CD4-positive, alpha-beta T cell (primary cell): ENCODE measurements at regions not wholly inside any gene's neighbourhood (a gene's known extent, or its start where the extent isn't known, plus 50 kb on each side); places are given as distances from the start of the nearest gene placed in this dataset.

Experiments
- ATAC-seq: fragments of 200-7000 bp; cut with Tn5 transposase; one replicate; pipeline ENCODE4 v1.10.0; 2022; ENCODE audit warnings: mild to moderate bottlenecking; ENCODE audit not compliant: poor library complexity
- CTCF ChIA-PET: fragments of 350-600 bp; sonication (Branson Sonifier 250); formaldehyde crosslinking; loops from one replicate; lab custom pipeline; 2021; ENCODE audit warnings: antibody characterized with exemption, inconsistent platforms; lab: Charles Lee
- POLR2A ChIA-PET: fragments of 350-600 bp; sonication (Branson Sonifier 250); formaldehyde crosslinking; loops from one replicate; lab custom pipeline; 2021; ENCODE audit warnings: antibody characterized with exemption, inconsistent platforms; lab: Charles Lee
- DNase-seq, 14 experiments: peaks; one replicate each; pipeline ENCODE4 v3.0.0-alpha.2; 2013 to 2020; ENCODE audit warnings: mixed read lengths in 2 of 14
- H3K27ac ChIP-seq, 2 donors: one replicate each; pipeline versions ENCODE4 v1.5.1 to v1.7.0; 2013; ENCODE audit warnings: low read length in 2 of 2, low read depth in 1 of 2, mild to moderate bottlenecking in 1 of 2
- H3K27me3 ChIP-seq, 2 experiments: 1 replicate in 1 of 2; 2 replicates in 1 of 2; pipeline versions ENCODE4 v1.6.1 to v1.7.0; 2013; ENCODE audit warnings: low read length in 2 of 2, control low read depth in 1 of 2, mild to moderate bottlenecking in 1 of 2, moderate library complexity in 1 of 2; ENCODE audit not compliant: insufficient read depth in 2 of 2, control insufficient read depth in 1 of 2
- H3K36me3 ChIP-seq: one replicate; pipeline ENCODE4 v1.6.1; 2013; ENCODE audit warnings: low read length, control low read depth; ENCODE audit not compliant: insufficient read depth
- H3K4me1 ChIP-seq: one replicate; pipeline ENCODE4 v1.6.1; 2013; ENCODE audit warnings: low read length, control low read depth; ENCODE audit not compliant: insufficient read depth
- H3K4me3 ChIP-seq: one replicate; pipeline ENCODE4 v1.5.1; 2013; ENCODE audit warnings: mild to moderate bottlenecking, low read length, moderate library complexity
- H3K9me3 ChIP-seq, 2 experiments: 1 replicate in 1 of 2; 2 replicates in 1 of 2; pipeline versions ENCODE4 v1.6.1 to v1.7.0; 2013; ENCODE audit warnings: low read length in 2 of 2, mild to moderate bottlenecking in 2 of 2, control low read depth in 1 of 2, moderate library complexity in 1 of 2; ENCODE audit not compliant: control insufficient read depth in 1 of 2, insufficient read depth in 1 of 2
- H3K27ac Mint-ChIP-seq: one replicate; pipeline ENCODE4 v1.8.0; 2020; ENCODE audit warnings: mixed read lengths
- H3K27me3 Mint-ChIP-seq: one replicate; pipeline ENCODE4 v1.8.0; 2021; ENCODE audit warnings: mixed read lengths
- H3K36me3 Mint-ChIP-seq: one replicate; pipeline ENCODE4 v1.8.0; 2021; ENCODE audit warnings: low read depth, mixed read lengths
- H3K4me1 Mint-ChIP-seq: one replicate; pipeline ENCODE4 v1.8.0; 2021; ENCODE audit warnings: low read depth, mixed read lengths
- H3K4me3 Mint-ChIP-seq: one replicate; pipeline ENCODE4 v1.8.0; 2020; ENCODE audit warnings: mild to moderate bottlenecking, mixed read lengths
- H3K9me3 Mint-ChIP-seq: one replicate; pipeline ENCODE4 v1.8.0; 2020; ENCODE audit warnings: mixed read lengths
- intact Hi-C, 2 experiments: fragments of 100-400 bp; cut with DNase I in 1 of 2; cut with micrococcal nuclease in 1 of 2; formaldehyde crosslinking; loops; one replicate each; pipeline versions ENCODE4 v1.15.1 to v1.9.0; 2023 to 2025; cut with DNase I, micrococcal nuclease
- TF ChIP-seq, protein P1 (sequence below): fragments of 200-600 bp; IDR thresholded peaks from one replicate; pipeline ENCODE4 v1.8.0; 2022; ENCODE audit warnings: antibody characterized with exemption, mild to moderate bottlenecking

DNA sequence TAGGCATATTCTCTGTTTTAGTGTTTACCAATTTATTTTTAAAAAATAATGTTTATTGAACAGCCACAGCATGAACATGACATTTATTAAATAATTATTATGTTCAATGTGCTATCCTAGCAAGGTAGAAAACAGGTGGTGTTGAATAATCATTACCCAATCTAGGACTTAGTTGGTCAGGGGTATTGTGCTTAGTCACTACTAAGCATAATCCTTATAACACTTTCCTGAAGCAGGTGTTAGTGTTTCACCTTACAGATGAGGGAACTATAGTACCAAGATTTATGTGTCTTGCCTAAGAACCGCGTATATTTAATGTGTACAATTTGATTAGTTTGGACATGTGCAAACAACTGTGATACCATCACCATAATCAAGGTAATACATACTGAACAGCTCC is 1387.2 kb upstream of the ACO1 start:
- intact Hi-C loops: no loop called here
- DNase-seq: no peak

DNA sequence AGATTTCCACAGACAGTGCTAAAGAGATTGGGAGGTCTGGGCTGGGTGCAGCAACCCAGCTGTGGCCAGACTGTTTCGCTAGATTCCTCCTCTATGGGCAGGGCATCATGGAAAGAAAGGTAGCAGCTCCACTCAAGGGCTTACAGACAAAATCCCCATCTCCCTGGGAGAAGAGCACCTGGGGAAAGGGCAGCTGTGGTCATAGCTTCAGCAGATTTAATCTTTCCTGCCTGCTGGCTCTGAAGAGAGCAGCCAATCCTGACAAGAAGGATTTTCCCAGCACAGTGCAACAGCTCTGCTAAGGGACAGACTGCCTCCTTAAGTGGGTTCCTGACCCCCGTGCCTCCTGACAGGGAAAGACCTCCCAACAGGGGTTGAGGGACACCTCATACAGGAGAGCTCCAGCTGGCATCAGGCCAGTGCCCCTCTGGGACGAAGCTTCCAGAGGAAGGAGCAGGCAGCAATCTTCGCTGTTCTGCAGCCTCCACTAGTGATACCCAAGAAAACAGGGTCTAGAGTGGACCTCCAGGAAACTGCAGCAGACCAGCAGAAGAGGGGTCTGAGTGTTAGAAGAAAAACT is 1379.3 kb upstream of the ACO1 start:
- ATAC-seq (no peak), DNase-seq (no peak)
- H3K9me3 ChIP-seq: peaks cover 0 to 4% of the 10 kb centered on the region in 2 experiments
- H3K4me3 Mint-ChIP-seq: no peak overlapping the region
- no peaks in the 10 kb centered on the region for H3K36me3 ChIP-seq
- H3K9me3 Mint-ChIP-seq: peaks cover 4% of the 10 kb centered on the region
- no peaks in the 10 kb centered on the region for H3K27me3 ChIP-seq
- H3K4me1 ChIP-seq: no peaks in the 10 kb centered on the region
- H3K27ac ChIP-seq: no peak overlapping the region
- H3K36me3 Mint-ChIP-seq: no peaks in the 10 kb centered on the region
- H3K4me1 Mint-ChIP-seq: no peaks in the 10 kb centered on the region
- H3K27me3 Mint-ChIP-seq: no peaks in the 10 kb centered on the region
- CTCF ChIA-PET: no interaction called here
- POLR2A ChIA-PET: no interaction called here
- no peak overlapping the region for H3K4me3 ChIP-seq
- H3K27ac Mint-ChIP-seq: no peak overlapping the region
- intact Hi-C loops: loop anchor here in 1 of 2 experiments (10.0 kb wide), 1 partner anchor 60 kb away; no protein-coding TSS in a partner anchor
- TF ChIP-seq, protein P1, sequence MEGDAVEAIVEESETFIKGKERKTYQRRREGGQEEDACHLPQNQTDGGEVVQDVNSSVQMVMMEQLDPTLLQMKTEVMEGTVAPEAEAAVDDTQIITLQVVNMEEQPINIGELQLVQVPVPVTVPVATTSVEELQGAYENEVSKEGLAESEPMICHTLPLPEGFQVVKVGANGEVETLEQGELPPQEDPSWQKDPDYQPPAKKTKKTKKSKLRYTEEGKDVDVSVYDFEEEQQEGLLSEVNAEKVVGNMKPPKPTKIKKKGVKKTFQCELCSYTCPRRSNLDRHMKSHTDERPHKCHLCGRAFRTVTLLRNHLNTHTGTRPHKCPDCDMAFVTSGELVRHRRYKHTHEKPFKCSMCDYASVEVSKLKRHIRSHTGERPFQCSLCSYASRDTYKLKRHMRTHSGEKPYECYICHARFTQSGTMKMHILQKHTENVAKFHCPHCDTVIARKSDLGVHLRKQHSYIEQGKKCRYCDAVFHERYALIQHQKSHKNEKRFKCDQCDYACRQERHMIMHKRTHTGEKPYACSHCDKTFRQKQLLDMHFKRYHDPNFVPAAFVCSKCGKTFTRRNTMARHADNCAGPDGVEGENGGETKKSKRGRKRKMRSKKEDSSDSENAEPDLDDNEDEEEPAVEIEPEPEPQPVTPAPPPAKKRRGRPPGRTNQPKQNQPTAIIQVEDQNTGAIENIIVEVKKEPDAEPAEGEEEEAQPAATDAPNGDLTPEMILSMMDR: no peak

More for the DNA sequence above, 1387.2 kb upstream of the ACO1 start:
- CTCF ChIA-PET: interaction anchor here (1.3 kb wide), 1 partner anchor 11 kb away, joined by 4 read pairs; no protein-coding TSS in a partner anchor
- no peak for ATAC-seq
- Histone ChIP-seq H3K4me1 (no peaks in the 10 kb centered on the region), H3K36me3 (no peaks in the 10 kb centered on the region), H3K27me3 (no peaks in the 10 kb centered on the region), H3K27ac (no peak overlapping the region), H3K4me3 (no peak overlapping the region), H3K9me3 (no peaks in the 10 kb centered on the region)
- H3K4me1 Mint-ChIP-seq: no peaks in the 10 kb centered on the region
- POLR2A ChIA-PET: no interaction called here
- no peak overlapping the region for H3K4me3 Mint-ChIP-seq
- no peaks in the 10 kb centered on the region for H3K36me3 Mint-ChIP-seq
- H3K27me3 Mint-ChIP-seq: no peaks in the 10 kb centered on the region
- H3K9me3 Mint-ChIP-seq: no peaks in the 10 kb centered on the region
- TF ChIP-seq, protein P1: no peak
- H3K27ac Mint-ChIP-seq: no peak overlapping the region

DNA sequence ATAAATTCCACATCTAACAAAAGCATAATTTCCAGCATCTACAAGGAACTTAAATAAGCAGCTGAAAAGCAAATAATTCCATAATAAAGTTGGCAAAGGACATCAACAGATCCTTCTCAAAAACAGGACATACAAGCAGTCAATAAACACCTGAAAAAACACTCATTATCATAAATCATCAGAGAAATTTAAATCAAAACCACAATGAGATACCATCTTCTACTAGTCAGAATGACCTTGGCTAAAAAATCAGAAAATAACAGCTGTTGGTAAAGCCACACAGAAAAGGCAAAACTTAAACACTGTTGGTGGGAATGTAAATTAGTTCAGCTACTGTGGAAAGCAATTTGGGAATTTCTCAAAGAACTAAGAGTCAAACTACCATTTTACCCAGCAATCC is 1371.1 kb upstream of the ACO1 start:
- ATAC-seq: no peak
- H3K27ac Mint-ChIP-seq: no peak overlapping the region
- H3K4me3 Mint-ChIP-seq: no peak overlapping the region
- Histone ChIP-seq H3K9me3 (no peaks in the 10 kb centered on the region), H3K4me3 (no peak overlapping the region), H3K27me3 (no peaks in the 10 kb centered on the region), H3K4me1 (no peaks in the 10 kb centered on the region), H3K27ac (no peak overlapping the region), H3K36me3 (no peaks in the 10 kb centered on the region)
- TF ChIP-seq, protein P1: no peak
- H3K4me1 Mint-ChIP-seq: no peaks in the 10 kb centered on the region
- CTCF ChIA-PET: no interaction called here
- DNase-seq: no peak
- intact Hi-C loops: no loop called here
- no peaks in the 10 kb centered on the region for H3K9me3 Mint-ChIP-seq
- no peaks in the 10 kb centered on the region for H3K27me3 Mint-ChIP-seq
- H3K36me3 Mint-ChIP-seq: no peaks in the 10 kb centered on the region
- POLR2A ChIA-PET: no interaction called here
